Left cardiac atrium (tissue), 4 donors: ENCODE measurements at regions not wholly inside any gene's neighbourhood (a gene's known extent, or its start where the extent isn't known, plus 50 kb on each side); places are given as distances from the start of the nearest gene placed in this dataset.
"Not testable (repeated sequence)": the region's sequence is repeated elsewhere in the genome, so short reads cannot be mapped to it uniquely, and the experiment has no call there.

Experiments
- ATAC-seq, 2 donors: fragments of 200-7000 bp; cut with Tn5 transposase; one replicate each; pipeline ENCODE4 v1.9.1; 2020; ENCODE audit warnings: mild to moderate bottlenecking in 2 of 2, moderate library complexity in 2 of 2
- DNase-seq: peaks from one replicate; pipeline ENCODE4 v3.0.0-alpha.2; 2020
- intact Hi-C, 2 donors: fragments of 100-400 bp; cut with DNase I; formaldehyde crosslinking; loops; one replicate each; pipeline versions ENCODE4 v1.14.1 to v1.15.1; 2022 to 2023
- donor health status: DM: no; HTN: yes; CAD: no.
- donor health status: DM: no; HTN: yes; CAD: no; lungs with severe emphysema.
- donor health status: DM: yes; HTN: yes; CAD: no.
- donor health status: Dilated cardiomyopathy.

GRCh38 chrX:155819966-155820491 lies 61.1 kb upstream of the VAMP7 start:
- ATAC-seq = peak; percentile 75 to 82
- peak; percentile 45 for DNase-seq
- intact Hi-C loops = loop anchor here in 1 of 2 donors (5.0 kb wide), 1 partner anchor 728 kb away; no protein-coding TSS in a partner anchor

- intact Hi-C loops = loop anchor here in 1 of 2 donors (5.0 kb wide), 1 partner anchor 727 kb away; no protein-coding TSS in a partner anchor
- peak in 1 of 2 donors; percentile 8 for ATAC-seq
- DNase-seq = no peak
Observed at GRCh38 chrX:155819525-155819924, 61.6 kb upstream of the VAMP7 start.

GRCh38 chrX:155814391-155814790 lies 66.8 kb upstream of the VAMP7 start:
- DNase-seq, ATAC-seq, intact Hi-C loops: not testable (repeated sequence)

DNA sequence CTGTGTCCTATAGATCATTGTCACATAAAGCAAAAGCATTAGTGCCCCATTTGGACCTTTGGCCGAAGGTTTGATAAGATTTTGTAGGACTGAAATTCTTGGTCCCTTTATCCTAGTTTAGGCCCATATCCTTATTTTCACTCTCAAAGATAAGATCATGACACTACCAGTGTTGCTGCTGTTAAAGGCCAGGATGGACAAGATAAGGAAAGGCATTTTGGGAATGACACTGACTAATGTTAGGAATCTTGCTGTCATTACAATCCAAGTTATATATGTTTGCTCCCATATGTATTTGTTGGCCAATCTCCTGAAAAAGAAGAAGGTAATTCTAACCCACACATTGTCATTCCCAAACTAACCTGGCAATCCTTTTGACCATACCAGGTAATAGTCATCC lies 101.3 kb upstream of the VAMP7 start:
- intact Hi-C loops = no loop called here
- no peak for ATAC-seq
- no peak for DNase-seq

GRCh38 chrX:155778844-155779553 lies 102.1 kb upstream of the VAMP7 start:
- DNase-seq (no peak), ATAC-seq (no peak)
- intact Hi-C loops = no loop called here

DNA sequence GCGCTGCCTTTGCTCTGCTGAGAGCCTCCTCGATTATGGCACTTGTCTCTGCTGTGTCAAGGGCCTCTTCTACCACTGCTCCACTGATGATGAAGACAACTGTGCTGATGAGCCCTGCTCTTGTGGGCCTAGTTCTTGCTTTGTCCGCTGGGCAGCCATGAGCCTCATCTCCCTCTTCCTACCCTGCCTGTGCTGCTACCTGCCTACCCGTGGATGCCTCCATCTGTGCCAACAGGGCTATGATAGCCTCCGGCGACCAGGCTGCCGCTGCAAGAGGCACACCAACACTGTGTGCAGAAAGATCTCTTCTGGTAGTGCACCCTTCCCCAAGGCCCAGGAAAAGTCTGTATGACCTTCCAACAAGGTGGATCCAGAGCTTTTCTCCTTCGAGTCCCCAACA lies 106.8 kb upstream of the VAMP7 start:
- no peak for DNase-seq
- no peak for ATAC-seq
- intact Hi-C loops = no loop called here

DNA sequence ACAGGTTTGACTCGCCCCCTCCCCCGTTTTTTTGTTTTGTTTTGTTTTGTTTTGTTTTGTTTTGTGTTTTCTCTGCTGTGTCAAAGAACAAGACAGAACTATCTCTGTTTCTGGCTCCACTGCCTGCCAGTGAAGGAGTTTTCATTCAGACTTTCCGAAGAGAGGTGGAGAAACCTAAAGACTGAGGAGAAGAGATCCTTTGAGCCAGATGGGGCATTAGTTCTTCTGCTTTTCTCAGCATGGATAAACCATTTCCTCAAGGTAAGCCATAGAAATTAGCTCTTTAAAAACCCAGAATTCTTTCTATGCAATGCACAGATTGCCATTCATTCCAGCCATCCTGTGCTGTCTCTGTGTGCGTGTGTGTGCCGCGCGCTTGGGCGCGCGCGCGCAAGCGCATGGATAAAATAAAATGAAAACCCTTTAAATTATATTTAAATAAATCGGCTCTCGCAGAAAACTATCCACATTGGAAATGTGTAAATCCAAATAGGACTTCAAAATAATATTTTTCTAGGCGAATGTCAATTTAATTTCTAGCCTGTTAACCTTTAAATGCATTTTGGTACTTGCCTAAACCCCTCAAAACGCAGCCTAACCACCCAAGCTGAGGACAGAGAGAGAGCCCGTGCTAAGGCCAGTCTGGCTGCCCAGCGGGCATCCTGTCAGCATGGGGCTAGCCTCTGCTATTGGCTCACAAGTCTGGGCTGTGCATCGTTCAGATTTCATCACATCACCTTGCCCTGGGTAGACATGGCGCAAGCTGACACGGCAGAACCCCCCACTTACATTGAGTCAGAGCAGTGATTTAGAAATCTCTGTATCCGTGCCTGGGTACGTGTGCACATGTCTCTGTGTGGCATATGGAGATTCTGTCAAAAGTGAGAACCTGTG lies 113.0 kb upstream of the VAMP7 start:
- peak in 1 of 2 donors; percentile 83 for ATAC-seq
- peak; percentile 20 for DNase-seq
- intact Hi-C loops = no loop called here

- DNase-seq (peak; percentile 33), ATAC-seq (peak; percentile 92 to 97)
- intact Hi-C loops = no loop called here
Observed at GRCh38 chrX:155767051-155767875, 113.9 kb upstream of the VAMP7 start.

DNA sequence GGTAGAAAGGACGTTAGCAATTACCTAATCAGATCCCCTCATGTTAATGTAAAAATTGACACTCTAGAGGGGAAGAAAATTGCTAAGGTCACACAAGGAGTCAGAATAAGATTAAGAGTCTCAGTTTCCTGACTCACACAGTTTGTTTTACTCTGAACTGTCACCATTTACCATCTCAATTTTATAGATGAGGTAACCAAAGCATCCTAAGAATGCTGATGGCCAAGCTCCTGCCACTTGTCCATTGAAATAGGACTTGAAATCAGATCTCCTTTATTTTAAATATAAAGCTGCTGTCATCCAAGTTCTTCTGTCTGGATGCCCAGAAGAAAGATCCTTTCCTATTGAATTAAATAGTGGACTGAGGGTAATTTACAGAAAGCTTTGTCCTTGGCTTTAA lies 114.8 kb upstream of the VAMP7 start:
- no peak for DNase-seq
- intact Hi-C loops = no loop called here
- ATAC-seq = no peak

- intact Hi-C loops = no loop called here
- ATAC-seq = no peak
- no peak for DNase-seq
Observed at GRCh38 chrX:155761185-155761584, 120.0 kb upstream of the VAMP7 start.

DNA sequence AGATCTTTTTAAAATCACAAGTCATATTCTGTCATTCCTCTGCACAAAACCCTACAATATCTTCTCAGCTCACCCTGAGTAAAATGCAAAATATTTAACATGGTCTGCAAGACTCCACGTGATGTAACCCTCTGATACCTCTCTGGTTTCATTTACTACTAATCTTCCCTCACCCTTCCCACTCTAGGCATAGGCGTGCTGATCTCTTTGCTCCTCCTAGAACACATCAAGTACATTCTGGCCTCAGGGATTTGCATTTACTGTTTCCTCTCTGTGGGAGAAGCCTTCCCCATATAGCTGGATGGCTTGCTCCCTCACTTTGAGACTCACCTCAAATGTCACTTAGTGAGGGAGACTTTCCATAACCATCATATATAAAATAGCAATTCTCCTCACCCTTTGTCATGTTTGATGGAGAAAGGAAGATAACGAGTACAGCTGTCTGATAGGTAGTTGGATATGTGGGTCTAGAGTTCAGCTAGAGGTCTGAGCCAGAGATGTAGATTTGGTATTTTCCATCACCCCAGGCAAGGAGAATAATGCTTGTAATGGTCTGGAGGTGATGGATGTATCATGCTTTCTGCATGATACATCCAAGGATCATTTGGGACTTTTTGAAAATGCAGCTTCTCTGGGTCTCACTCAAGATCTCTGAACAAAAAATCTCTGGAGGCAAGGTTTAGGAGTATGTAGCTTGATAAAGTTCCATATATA lies 123.9 kb upstream of the VAMP7 start:
- intact Hi-C loops = no loop called here
- ATAC-seq = no peak

DNA sequence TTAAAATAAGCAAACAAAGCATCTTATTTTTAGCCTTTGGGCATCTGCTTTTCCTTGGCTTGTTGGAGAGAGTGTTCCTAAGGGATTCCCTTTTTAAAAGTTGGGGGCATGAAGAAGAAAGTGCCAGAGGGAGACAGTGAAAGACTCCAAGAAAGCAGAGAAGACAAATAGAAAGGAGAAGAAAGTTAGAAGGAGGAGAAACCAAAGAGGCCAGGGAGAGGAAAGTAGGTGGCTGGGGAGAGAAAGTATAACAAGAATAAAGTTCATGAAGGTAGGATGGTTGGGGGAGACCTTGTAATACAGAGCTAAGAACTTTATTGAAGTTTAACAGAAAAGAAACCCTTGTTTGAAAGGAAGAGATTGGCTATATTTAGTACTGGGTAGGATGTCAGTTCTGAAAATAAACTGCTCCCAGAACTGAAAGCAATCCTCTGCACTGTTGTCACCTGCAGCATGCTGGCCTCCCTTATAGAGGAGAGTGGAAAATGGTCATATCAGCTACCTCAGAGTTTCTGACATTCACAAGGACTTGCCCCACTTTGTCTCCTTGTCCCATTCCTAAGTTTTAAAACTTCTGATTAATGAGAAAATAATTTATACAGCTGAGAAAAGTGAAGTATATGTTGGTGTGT lies 125.3 kb upstream of the VAMP7 start:
- intact Hi-C loops = no loop called here
- peak; percentile 37 to 63 for ATAC-seq
- DNase-seq = no peak

More for the DNA sequence above, 123.9 kb upstream of the VAMP7 start:
- DNase-seq = no peak

GRCh38 chrX:155751131-155751530 lies 130.0 kb upstream of the VAMP7 start:
- DNase-seq (no peak), ATAC-seq (no peak)
- intact Hi-C loops = no loop called here

- intact Hi-C loops = no loop called here
- no peak for DNase-seq
- no peak for ATAC-seq
Observed at GRCh38 chrX:155747520-155747919, 133.6 kb upstream of the VAMP7 start.

DNA sequence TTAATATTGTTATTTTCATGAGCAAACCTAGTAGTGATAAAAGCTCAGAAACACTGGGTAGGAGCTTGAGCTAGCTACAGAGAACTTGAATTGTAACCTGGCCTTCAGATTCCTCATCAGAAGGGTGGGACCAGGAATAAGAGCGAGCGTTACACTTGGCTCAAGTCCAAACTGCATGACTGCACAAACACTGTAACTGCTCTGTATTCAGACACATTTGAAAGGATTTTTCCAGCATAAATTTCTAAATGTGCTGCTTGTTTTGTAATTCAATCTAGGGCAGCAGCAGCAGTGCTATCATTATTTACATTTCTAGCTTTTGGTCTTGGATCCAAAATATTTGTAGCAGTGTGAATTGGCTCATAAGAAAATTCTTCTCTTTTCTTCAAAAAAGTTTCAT lies 133.0 kb upstream of the TMLHE start:
- intact Hi-C loops = no loop called here
- ATAC-seq = no peak
- peak; percentile 26 for DNase-seq

GRCh38 chrX:155744534-155744933 lies 131.8 kb upstream of the TMLHE start:
- ATAC-seq (no peak), DNase-seq (no peak)
- intact Hi-C loops = no loop called here

GRCh38 chrX:155728335-155728734 lies 115.6 kb upstream of the TMLHE start:
- ATAC-seq, DNase-seq, intact Hi-C loops: not testable (repeated sequence)

DNA sequence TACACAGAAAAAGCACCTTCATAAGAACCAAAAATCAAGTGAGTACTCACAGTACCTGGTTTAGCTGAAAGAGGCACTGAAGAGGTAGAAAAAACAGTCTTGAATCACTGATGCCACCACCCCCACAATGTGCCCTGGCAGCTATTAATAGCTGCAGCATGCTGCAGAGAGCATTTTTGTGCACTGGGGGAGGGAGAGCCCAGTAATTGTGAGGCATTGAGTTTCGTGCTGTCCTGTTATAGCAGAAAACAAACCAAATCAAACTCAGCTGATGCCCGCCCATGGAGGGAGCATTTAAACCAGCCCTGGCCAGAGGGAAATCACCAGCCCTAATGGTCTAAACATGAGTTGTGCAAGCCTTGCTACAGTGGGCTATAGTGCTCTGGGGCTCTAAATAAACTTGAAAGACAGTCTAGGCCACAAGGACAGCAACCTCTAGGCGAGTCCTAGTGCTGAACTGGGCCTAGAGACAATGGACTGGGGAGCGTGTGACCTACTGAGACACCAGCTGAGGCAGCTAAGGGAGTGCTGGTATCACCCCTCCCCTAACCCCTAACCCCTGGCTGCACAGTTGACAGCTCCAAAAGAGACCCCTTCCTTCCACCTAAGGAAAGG lies 106.3 kb upstream of the TMLHE start:
- no peak for DNase-seq
- intact Hi-C loops = no loop called here
- ATAC-seq = peak; percentile 65 to 67
